Femur (tissue), 1 donor: ENCODE measurements at regions not wholly inside any gene's neighbourhood (a gene's known extent, or its start where the extent isn't known, plus 50 kb on each side); places are given as distances from the start of the nearest gene placed in this dataset.

Experiments
- DNase-seq: peaks from one replicate; pipeline ENCODE4 v3.0.0-alpha.2; 2017

- DNase-seq = no peak
Measured at GRCh38 chr4:179751669-179752068, 2309.4 kb upstream of the AGA start.

DNA sequence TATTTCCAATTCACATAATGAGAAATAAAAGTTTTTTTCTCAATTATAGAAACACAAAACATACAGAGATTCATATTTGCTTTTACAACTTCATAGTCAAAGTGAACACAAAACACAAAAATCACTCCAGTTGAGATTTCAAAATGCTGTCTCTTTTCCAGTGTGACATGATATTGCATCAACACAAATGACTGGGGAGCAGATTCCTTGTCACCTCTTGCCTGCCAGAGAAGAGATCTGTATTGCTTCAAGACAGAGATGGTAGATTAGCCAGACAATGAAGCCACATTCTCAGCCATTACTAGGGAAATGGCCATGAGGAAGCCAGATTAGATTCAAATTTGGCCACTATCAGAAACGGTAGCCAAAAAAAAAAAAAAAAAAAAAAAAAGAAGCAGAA lies 2313.1 kb upstream of the AGA start:
- no peak for DNase-seq

GRCh38 chr4:179757641-179758040 lies 2315.4 kb upstream of the AGA start:
- no peak for DNase-seq

- no peak for DNase-seq
Measured at GRCh38 chr4:179762840-179763239, 2320.6 kb upstream of the AGA start.

DNA sequence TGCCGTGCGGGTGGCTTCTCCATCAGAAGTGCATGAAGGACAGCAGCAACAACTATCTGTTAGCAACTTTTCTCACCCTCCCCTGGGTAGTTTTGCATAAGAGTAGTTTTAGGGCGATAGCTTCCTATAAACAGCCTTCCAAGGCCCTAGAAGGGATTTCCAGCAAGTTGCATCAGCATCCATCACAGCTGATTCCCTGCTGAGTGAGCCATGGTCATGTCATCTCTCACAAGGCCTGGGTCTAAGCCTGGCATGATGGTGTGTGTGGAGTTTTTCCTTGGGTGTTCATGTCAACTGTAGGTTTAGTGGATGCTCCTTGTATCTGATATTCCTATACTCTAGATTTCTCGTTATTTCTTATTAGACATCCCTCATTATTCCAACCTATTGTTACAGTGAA lies 2324.7 kb upstream of the AGA start:
- no peak for DNase-seq

GRCh38 chr4:179768996-179769395 lies 2326.8 kb upstream of the AGA start:
- no peak for DNase-seq

- DNase-seq = no peak
Measured at GRCh38 chr4:179797738-179798137, 2355.5 kb upstream of the AGA start.

GRCh38 chr4:179803857-179804256 lies 2361.6 kb upstream of the AGA start:
- DNase-seq = no peak

DNA sequence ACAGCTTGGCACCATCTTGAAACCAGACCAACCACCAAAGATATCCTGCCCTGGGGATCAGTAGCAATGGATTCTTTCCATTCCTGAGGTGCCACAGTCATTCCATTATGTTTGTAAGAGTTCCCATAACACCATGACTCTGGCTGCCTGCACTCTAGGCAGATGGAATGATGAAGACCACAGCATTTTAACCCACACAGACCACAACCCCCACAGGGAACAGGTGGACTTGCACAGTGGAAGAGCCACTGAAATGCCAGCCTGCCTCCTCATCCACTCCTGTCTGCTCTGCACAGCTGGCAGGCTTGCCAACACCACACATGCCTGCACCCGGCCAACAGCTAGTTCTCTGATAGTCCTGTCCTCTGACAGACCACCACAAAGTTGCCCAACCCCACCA lies 2362.2 kb upstream of the AGA start:
- no peak for DNase-seq

GRCh38 chr4:179817317-179817716 lies 2375.1 kb upstream of the AGA start:
- DNase-seq = no peak

GRCh38 chr4:179823342-179823741 lies 2381.1 kb upstream of the AGA start:
- no peak for DNase-seq

DNA sequence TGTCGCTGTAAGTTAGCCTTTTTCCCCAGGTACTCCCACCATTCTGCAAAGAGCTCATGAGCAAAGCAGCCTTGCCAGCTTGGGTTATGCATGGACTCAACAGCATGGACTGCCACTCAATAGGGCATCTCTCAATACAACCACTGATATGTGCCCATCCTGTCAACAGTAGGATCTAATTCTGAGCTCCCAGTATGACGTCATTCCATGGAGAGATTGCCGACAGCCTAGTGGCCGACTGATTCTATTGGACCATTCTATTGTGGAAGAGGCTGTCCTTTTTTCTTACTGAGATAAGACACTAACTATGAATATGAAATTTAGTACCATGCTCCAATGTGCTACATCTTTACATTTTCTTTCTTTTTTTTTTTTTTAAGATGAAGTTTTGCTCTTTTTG lies 2389.0 kb upstream of the AGA start:
- no peak for DNase-seq

DNA sequence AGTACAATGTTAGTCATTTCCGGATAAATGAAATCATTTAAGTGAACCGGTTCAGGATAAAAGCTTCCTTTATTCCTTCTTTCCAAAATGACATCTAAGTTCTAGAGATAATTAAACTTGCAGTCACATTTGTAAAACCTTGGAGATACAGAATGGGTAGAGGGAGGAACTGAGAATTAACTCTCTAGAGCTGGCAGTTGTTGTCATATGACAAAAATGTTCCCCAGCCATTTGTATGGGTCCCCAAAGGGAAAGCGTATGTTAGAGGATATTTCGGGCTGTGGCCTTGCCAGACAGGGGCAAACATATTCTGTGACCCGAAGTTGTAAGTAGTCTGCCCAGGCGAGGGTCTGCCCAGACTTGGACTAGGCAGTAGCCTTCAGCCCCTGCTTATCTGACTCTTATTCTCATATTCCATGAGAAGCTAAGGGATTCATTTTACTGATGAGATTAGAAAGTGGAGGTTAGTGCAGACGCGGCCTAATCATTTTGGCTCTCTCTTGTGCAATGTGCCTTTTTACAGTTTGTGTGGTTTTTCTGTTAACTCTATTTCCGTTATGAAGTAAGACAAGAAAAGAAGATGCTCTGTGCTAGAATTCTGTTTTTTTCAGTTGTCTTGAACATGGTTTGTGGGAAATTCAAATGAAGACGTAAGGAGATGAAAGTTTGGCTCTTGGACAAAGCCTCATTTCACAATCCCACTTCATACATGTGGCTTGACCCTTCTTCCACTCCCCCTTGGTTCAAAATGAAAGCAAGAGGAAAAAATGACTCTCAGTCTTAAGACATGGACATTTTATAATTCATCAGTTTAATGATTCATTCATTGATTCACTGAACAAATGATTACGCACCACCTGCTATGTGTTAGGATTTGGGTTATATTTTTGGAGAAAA lies 2394.2 kb upstream of the AGA start:
- DNase-seq = no peak

GRCh38 chr4:179843370-179843769 lies 2399.8 kb upstream of the TENM3 start:
- no peak for DNase-seq

DNA sequence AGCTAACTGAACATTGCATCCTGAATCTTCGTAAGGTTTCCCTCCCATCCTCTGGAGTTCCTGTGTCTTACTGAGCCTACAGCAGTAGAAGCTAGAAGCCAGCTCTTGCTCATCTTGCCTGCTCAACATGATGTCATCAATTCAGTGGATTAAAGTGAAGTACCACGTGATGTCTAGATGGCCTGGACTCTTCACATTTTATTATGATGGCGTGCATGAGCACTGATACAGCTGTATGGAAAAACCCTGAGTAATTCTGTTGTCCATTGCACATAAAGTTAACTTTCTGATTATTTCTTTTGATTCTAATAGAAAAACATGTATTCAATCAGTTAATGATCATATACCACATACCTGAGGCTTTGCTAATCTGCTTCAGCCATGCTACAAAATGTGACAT lies 2387.7 kb upstream of the TENM3 start:
- DNase-seq = no peak

GRCh38 chr4:179858221-179858620 lies 2385.0 kb upstream of the TENM3 start:
- no peak for DNase-seq

GRCh38 chr4:179867300-179867878 lies 2375.8 kb upstream of the TENM3 start:
- peak; percentile 44 for DNase-seq

DNA sequence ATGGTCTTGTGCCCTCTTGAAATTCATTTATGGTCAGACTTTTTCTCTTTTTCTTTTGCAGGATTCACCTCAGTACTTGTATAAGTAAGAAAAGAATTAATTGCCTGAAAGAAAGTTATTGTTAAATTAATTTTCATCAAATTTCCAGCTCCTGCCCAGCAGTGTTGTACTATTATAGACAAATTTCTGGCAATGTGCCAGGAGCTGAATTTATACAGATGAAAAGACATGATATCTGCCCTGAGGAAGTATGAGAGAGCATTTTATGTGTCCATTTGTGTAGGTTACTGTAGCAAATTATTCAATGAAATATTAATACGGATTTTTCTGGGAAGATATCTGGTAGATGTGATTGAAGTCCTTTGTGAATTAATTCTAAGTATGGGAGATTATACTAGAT lies 2371.5 kb upstream of the TENM3 start:
- DNase-seq = no peak

DNA sequence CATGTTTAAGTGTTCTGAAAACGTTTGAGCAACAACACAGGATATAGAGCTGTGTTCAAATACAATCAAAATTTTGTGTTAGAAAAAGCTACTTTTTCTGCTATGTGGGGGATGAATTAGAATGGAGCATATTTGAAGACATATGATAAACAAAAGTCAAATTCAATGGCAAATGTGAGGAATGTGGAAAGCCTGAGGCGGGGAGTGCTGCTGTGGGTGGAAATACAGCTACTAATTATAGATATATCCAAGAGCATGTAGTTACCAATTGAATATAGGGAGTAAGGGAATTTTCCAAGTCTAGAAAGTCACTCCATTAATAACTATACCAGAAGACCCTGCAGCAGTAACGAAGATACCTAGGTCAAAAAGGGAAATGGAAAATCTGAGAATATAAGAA lies 2370.4 kb upstream of the TENM3 start:
- DNase-seq = no peak

GRCh38 chr4:179880756-179881155 lies 2362.4 kb upstream of the TENM3 start:
- DNase-seq = no peak

DNA sequence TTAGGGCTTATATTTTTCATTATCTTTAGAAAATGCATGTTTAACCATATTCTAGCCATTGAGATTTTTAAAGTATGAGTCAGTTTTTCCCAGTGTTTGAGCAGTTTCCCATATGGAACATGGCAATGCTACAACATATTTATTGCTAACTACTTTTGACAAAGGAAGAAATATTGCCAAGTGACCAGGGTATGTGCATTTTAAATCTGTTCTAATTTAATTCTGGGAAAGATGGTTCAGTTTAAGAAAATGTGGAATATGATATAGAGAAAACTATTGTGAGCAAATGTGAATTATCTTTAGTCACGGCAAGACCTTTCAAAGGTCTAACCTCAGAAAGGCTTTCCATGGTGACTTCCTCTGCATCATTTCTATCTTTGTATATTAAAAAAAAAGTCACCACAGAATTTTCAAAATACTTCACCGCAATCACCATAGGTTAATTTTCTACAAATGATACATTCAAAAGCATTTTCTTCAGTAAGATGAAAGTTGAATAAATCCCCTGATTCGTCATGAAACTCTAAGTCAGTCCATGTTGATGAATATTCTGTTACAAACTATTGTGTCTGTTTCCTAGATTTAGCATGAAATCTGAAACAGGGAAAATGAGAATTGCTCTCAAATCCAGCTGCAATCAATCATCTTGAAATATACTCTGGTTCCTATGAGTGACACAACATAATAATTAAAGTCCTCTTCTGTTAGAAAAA lies 2349.0 kb upstream of the TENM3 start:
- no peak for DNase-seq

- DNase-seq = no peak
Measured at GRCh38 chr4:179919587-179919986, 2323.6 kb upstream of the TENM3 start.

DNA sequence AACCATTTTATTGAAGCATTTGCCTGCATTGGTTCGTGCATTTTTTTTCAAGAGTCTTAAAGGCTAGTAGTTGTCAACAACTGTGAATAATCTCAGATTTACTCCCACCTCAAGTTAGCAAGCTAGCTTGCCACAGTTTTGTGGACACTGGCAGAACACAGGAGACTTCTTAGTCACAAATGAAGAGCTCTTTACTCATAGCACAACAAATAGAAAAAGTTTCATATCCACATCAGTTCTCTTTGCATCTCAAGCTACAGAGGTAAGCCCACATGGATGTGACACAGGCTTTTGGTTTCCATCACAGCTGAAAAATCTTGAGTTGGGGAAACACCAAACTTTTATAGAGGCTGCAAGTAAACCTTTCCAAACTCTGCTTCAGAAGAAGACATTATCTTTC lies 2315.7 kb upstream of the TENM3 start:
- no peak for DNase-seq

- DNase-seq = no peak
Measured at GRCh38 chr4:179941911-179942310, 2301.3 kb upstream of the TENM3 start.
